ENCODE measurements at regions not wholly inside any gene's neighbourhood (a gene's known extent, or its start where the extent isn't known, plus 50 kb on each side); places are given as distances from the start of the nearest gene placed in this dataset.

DNA sequence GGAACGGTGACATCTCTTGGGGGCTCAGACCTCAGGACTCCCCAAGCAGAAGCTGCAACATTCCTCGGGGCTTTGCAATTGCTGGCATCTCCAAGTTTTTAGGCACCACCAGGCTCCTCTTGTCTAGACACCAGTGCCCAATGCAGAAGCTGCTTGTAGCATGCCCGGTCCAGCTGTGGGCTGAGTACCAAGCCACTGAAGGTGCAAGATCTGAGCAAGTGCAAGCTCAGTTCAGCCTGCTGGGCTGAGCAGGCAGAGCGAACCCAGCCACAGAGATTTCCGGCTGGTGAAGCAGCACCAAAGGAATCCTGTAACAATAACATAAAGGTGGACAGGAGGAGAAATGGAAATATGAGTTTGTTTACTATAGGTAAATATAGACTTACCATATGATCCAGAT is 995.4 kb upstream of the B3GALT2 start:
- DNase-seq (no peak), ATAC-seq (no peak)
- Mint-ChIP-seq H3K27me3 (no peaks in the 10 kb centered on the region), H3K27ac (no peak overlapping the region), H3K4me1 (ENCODE audit: low read depth) (no peaks in the 10 kb centered on the region), H3K9me3 (no peaks in the 10 kb centered on the region), H3K36me3 (ENCODE audit: low read depth) (no peaks in the 10 kb centered on the region), H3K4me3 (no peak overlapping the region)
- POLR2A ChIA-PET = no interaction called here
- intact Hi-C loops (cut with micrococcal nuclease) = no loop called here
- CTCF ChIA-PET = interaction anchor here (1.3 kb wide), 1 partner anchor 15 kb away, joined by 3 read pairs; no protein-coding TSS in a partner anchor
- TF ChIP-seq, protein P1, sequence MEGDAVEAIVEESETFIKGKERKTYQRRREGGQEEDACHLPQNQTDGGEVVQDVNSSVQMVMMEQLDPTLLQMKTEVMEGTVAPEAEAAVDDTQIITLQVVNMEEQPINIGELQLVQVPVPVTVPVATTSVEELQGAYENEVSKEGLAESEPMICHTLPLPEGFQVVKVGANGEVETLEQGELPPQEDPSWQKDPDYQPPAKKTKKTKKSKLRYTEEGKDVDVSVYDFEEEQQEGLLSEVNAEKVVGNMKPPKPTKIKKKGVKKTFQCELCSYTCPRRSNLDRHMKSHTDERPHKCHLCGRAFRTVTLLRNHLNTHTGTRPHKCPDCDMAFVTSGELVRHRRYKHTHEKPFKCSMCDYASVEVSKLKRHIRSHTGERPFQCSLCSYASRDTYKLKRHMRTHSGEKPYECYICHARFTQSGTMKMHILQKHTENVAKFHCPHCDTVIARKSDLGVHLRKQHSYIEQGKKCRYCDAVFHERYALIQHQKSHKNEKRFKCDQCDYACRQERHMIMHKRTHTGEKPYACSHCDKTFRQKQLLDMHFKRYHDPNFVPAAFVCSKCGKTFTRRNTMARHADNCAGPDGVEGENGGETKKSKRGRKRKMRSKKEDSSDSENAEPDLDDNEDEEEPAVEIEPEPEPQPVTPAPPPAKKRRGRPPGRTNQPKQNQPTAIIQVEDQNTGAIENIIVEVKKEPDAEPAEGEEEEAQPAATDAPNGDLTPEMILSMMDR (IDR thresholded peaks at IDR 0.05) = no peak

DNA sequence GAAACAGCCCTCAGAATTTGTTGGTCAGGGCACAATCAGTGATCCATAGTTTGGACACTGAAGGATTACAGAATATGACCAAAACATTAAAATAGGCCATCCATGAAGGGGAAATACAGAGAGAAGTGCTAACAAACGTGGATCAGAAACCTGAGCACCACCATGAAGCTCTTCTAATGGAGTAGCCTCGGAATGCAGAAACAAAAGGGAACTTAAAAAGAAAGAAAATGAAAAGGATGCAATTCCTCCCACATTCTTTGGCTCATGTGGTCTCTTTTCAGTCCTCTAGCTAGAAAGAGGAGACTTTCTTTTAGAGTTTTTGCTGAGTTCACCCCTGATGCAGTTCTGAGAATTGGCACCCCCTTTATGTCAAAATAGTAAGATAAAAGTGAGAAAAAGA is 989.8 kb upstream of the B3GALT2 start:
- no peaks in the 10 kb centered on the region for H3K4me1 Mint-ChIP-seq (ENCODE audit: low read depth)
- H3K27ac Mint-ChIP-seq = no peak overlapping the region
- ChIA-PET POLR2A (no interaction called here), CTCF (no interaction called here)
- no peaks in the 10 kb centered on the region for H3K36me3 Mint-ChIP-seq (ENCODE audit: low read depth)
- no peaks in the 10 kb centered on the region for H3K27me3 Mint-ChIP-seq
- H3K4me3 Mint-ChIP-seq = no peak overlapping the region
- no peaks in the 10 kb centered on the region for H3K9me3 Mint-ChIP-seq
- TF ChIP-seq, protein P1 (IDR thresholded peaks at IDR 0.05) = no peak
- no peak for ATAC-seq
- no peak for DNase-seq
- intact Hi-C loops (cut with micrococcal nuclease) = no loop called here

DNA sequence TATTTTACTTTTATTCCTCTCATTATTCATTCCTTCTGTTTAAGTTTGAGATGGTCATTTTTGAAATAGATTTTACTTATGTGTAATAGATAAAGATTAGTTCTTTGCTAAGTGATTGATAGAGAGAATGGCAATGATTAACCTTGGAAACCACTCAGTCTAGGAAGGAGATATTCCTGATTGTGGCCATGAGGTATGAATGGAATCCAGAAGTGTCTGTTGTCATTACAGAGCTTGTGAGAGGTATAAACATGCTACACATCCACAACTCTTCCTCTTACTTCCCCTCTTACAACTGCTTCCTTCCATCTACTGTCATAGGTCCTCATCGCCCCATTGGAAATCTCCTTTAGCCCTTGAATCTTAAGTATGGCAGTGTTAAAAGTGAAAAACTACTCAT is 988.8 kb upstream of the B3GALT2 start:
- Mint-ChIP-seq H3K4me1 (ENCODE audit: low read depth) (no peaks in the 10 kb centered on the region), H3K4me3 (no peak overlapping the region), H3K36me3 (ENCODE audit: low read depth) (no peaks in the 10 kb centered on the region), H3K9me3 (no peaks in the 10 kb centered on the region), H3K27me3 (no peaks in the 10 kb centered on the region), H3K27ac (no peak overlapping the region)
- ChIA-PET POLR2A (no interaction called here), CTCF (no interaction called here)
- TF ChIP-seq, protein P1 (IDR thresholded peaks at IDR 0.05) = no peak
- no peak for DNase-seq
- intact Hi-C loops (cut with micrococcal nuclease) = no loop called here
- ATAC-seq = no peak

DNA sequence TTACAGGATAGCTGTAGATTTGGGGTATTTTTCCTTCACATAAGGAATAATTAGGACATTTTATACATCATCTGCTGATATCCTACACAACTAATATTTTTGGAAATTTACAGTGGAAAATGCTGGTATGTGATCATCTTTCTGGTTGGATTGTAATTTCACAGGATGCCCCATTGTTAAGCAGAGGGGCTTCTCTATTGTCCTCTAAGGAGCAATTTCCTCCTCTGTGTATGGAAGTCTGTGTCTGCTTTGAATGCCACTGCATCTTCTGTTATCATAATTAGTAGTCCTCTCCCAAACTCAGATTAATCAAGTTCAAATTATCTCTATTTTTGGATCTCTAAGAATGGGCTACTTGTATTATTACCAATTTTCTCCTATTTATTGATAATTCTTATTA is 988.1 kb upstream of the B3GALT2 start:
- Mint-ChIP-seq H3K36me3 (ENCODE audit: low read depth) (no peaks in the 10 kb centered on the region), H3K27me3 (no peaks in the 10 kb centered on the region), H3K4me1 (ENCODE audit: low read depth) (no peaks in the 10 kb centered on the region), H3K9me3 (no peaks in the 10 kb centered on the region), H3K4me3 (no peak overlapping the region), H3K27ac (no peak overlapping the region)
- TF ChIP-seq, protein P1 (IDR thresholded peaks at IDR 0.05) = no peak
- POLR2A ChIA-PET = no interaction called here
- CTCF ChIA-PET = no interaction called here
- ATAC-seq (no peak), DNase-seq (no peak)
- intact Hi-C loops (cut with micrococcal nuclease) = no loop called here

DNA sequence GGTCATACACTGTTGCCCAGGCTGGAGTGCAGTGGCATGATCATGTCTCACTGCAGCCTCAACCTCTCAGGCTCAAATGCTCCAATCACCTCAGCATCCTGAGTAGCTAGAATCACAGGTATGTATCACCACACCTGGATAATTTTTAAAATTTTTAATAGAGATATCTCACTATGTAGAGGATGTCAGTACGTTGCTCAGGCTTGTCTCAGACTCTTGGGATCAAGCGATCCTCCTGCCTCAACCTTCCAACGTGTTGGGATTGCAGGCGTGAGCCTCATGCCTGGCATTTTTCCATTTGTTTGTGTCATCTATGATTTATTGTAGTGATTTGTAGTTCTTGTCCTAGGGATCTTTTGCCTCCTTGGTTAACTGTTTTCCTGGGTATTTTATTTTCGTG is 985.2 kb upstream of the B3GALT2 start:
- H3K27ac Mint-ChIP-seq = no peak overlapping the region
- TF ChIP-seq, protein P1 (IDR thresholded peaks at IDR 0.05) = no peak
- no peak for ATAC-seq
- no peak for DNase-seq
- ChIA-PET CTCF (no interaction called here), POLR2A (interaction anchor here (0.8 kb wide), 1 partner anchor 49 kb away, joined by 3 read pairs; no protein-coding TSS in a partner anchor)
- H3K4me1 Mint-ChIP-seq (ENCODE audit: low read depth) = no peaks in the 10 kb centered on the region
- H3K27me3 Mint-ChIP-seq = no peaks in the 10 kb centered on the region
- H3K9me3 Mint-ChIP-seq = peaks cover 3% of the 10 kb centered on the region
- no peak overlapping the region for H3K4me3 Mint-ChIP-seq
- H3K36me3 Mint-ChIP-seq (ENCODE audit: low read depth) = no peaks in the 10 kb centered on the region
- intact Hi-C loops (cut with micrococcal nuclease) = no loop called here
